SK-N-SH treated with all-trans-retinoic acid at 6 μM for 48 hours (cell line): ENCODE measurements at regions not wholly inside any gene's neighbourhood (a gene's known extent, or its start where the extent isn't known, plus 50 kb on each side); places are given as distances from the start of the nearest gene placed in this dataset.
"Not testable (repeated sequence)": the region's sequence is repeated elsewhere in the genome, so short reads cannot be mapped to it uniquely, and the experiment has no call there.

Experiments used
- ESRRG ChIP-seq: fragments of 250-450 bp; sonication (Bioruptor Pico); IDR thresholded peaks from 2 replicates; pipeline ENCODE4 v1.6.1; 2021; ENCODE audit warnings: mild to moderate bottlenecking
- OSR1 ChIP-seq: fragments of 250-450 bp; sonication (Bioruptor Pico); IDR thresholded peaks from 2 replicates; pipeline ENCODE4 v1.8.0; 2022; ENCODE audit warnings: moderate library complexity, mild to moderate bottlenecking, inconsistent platforms
- PPARA ChIP-seq: fragments of 250-450 bp; sonication (Bioruptor Pico); IDR thresholded peaks from 2 replicates; pipeline ENCODE4 v1.5.0; 2020; ENCODE audit warnings: mild to moderate bottlenecking, borderline replicate concordance
- ZC3H10 ChIP-seq: fragments of 250-450 bp; sonication (Bioruptor Pico); IDR thresholded peaks from 2 replicates; pipeline ENCODE4 v1.5.1; 2021; ENCODE audit warnings: mild to moderate bottlenecking, moderate library complexity
- ZFP3 ChIP-seq: fragments of 250-450 bp; sonication (Bioruptor Pico); IDR thresholded peaks from 2 replicates; pipeline ENCODE4 v1.5.0; 2020; ENCODE audit warnings: mild to moderate bottlenecking, moderate library complexity
- ZNF565 ChIP-seq: fragments of 450-650 bp; formaldehyde crosslinking; conservative IDR thresholded peaks from 2 replicates; pipeline ENCODE4 v1.5.0; 2020; ENCODE audit warnings: low read depth, mild to moderate bottlenecking, moderate library complexity
- TF ChIP-seq, protein P1 (sequence below): fragments of 250-450 bp; sonication (Bioruptor Pico); IDR thresholded peaks from 2 replicates; pipeline ENCODE4 v1.5.1; 2020; ENCODE audit warnings: low read depth, mild to moderate bottlenecking, moderate library complexity

DNA sequence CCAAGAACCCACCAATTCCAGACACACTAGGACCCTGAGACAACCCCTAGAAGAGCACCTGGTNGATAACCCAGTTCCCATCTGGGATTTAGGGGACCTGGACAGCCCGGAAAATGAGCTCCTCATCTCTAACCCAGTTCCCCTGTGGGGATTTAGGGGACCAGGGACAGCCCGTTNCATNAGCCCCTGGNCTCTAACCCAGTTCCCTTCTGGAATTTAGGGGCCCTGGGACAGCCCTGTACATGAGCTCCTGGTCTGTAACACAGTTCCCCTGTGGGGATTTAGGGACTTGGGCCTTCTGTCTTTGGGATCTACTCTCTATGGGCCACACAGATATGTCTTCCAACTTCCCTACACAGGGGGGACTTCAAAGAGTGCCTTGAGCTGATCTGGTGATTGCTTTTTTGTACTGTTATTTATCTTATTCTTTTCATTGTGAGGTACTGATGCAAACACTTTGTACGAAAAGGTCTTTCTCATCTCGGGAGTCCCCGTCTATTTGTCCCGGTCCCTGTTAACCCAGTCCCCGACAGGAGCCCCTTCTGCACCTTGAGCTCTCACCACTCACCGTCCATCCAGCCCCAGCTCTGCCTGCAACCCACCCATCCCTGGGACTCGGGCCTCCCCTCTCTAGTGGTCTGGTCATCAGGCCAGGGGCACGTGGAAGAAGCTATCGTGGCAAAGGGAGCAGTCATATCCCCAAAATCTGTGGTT, 58.2 kb upstream of the PLCXD1 start:
- TF ChIP-seq ESRRG, ZFP3, ZC3H10, OSR1, ZNF565, PPARA (CRISPR knock-in tag): not testable (repeated sequence)
- TF ChIP-seq, protein P1, sequence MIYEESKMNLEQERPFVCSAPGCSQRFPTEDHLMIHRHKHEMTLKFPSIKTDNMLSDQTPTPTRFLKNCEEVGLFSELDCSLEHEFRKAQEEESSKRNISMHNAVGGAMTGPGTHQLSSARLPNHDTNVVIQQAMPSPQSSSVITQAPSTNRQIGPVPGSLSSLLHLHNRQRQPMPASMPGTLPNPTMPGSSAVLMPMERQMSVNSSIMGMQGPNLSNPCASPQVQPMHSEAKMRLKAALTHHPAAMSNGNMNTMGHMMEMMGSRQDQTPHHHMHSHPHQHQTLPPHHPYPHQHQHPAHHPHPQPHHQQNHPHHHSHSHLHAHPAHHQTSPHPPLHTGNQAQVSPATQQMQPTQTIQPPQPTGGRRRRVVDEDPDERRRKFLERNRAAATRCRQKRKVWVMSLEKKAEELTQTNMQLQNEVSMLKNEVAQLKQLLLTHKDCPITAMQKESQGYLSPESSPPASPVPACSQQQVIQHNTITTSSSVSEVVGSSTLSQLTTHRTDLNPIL (CRISPR knock-in tag), result not testable (repeated sequence)
